TTC549 (cell line): ENCODE measurements at regions not wholly inside any gene's neighbourhood (a gene's known extent, or its start where the extent isn't known, plus 50 kb on each side); places are given as distances from the start of the nearest gene placed in this dataset.
"Not testable (repeated sequence)": the region's sequence is repeated elsewhere in the genome, so short reads cannot be mapped to it uniquely, and the experiment has no call there.

ENCODE experiments used
- FAIRE-seq: peaks from 2 replicates; lab custom pipeline; 2012; peaks lifted over from hg19 to GRCh38; lab: Jason Lieb, UNC

- no peak for FAIRE-seq
These were observed 225.4 kb upstream of the ZWINT start for GRCh38 chr10:56586461-56586891.

GRCh38 chr10:56585447-56586171 is 224.6 kb upstream of the ZWINT start:
- FAIRE-seq: no peak

GRCh38 chr10:56583316-56583715 is 222.3 kb upstream of the ZWINT start:
- no peak for FAIRE-seq

- FAIRE-seq: no peak
These were observed 206.5 kb upstream of the ZWINT start for GRCh38 chr10:56567580-56567979.

- no peak for FAIRE-seq
These were observed 200.3 kb upstream of the ZWINT start for GRCh38 chr10:56561336-56561735.

- FAIRE-seq: no peak
These were observed 190.0 kb upstream of the ZWINT start for GRCh38 chr10:56551037-56551436.

GRCh38 chr10:56547163-56547562 is 186.1 kb upstream of the ZWINT start:
- FAIRE-seq: no peak

GRCh38 chr10:56537984-56538383 is 176.9 kb upstream of the ZWINT start:
- no peak for FAIRE-seq

GRCh38 chr10:56522166-56522565 is 161.1 kb upstream of the ZWINT start:
- FAIRE-seq: no peak

- FAIRE-seq: no peak
These were observed 147.5 kb upstream of the ZWINT start for GRCh38 chr10:56508562-56508961.

- FAIRE-seq: no peak
These were observed 146.0 kb upstream of the ZWINT start for GRCh38 chr10:56507033-56507432.

GRCh38 chr10:56505555-56505954 is 144.5 kb upstream of the ZWINT start:
- no peak for FAIRE-seq

- no peak for FAIRE-seq
These were observed 135.1 kb upstream of the ZWINT start for GRCh38 chr10:56496186-56496486.

- no peak for FAIRE-seq
These were observed 126.7 kb upstream of the ZWINT start for GRCh38 chr10:56487746-56488145.

- FAIRE-seq: no peak
These were observed 120.5 kb upstream of the ZWINT start for GRCh38 chr10:56481521-56482091.

- FAIRE-seq: no peak
These were observed 111.9 kb upstream of the ZWINT start for GRCh38 chr10:56472978-56473377.

- FAIRE-seq: no peak
These were observed 109.6 kb upstream of the ZWINT start for GRCh38 chr10:56470701-56471100.

- no peak for FAIRE-seq
These were observed 108.4 kb upstream of the ZWINT start for GRCh38 chr10:56469482-56469881.

GRCh38 chr10:56466005-56466404 is 104.9 kb upstream of the ZWINT start:
- FAIRE-seq: no peak

GRCh38 chr10:56449770-56450169 is 88.7 kb upstream of the ZWINT start:
- no peak for FAIRE-seq

- FAIRE-seq: not testable (repeated sequence)
These were observed 86.6 kb upstream of the ZWINT start for GRCh38 chr10:56447613-56448012.

- FAIRE-seq: not testable (repeated sequence)
These were observed 80.3 kb upstream of the ZWINT start for GRCh38 chr10:56441337-56441736.
